ENCODE measurements at regions not wholly inside any gene's neighbourhood (a gene's known extent, or its start where the extent isn't known, plus 50 kb on each side); places are given as distances from the start of the nearest gene placed in this dataset.

DNA sequence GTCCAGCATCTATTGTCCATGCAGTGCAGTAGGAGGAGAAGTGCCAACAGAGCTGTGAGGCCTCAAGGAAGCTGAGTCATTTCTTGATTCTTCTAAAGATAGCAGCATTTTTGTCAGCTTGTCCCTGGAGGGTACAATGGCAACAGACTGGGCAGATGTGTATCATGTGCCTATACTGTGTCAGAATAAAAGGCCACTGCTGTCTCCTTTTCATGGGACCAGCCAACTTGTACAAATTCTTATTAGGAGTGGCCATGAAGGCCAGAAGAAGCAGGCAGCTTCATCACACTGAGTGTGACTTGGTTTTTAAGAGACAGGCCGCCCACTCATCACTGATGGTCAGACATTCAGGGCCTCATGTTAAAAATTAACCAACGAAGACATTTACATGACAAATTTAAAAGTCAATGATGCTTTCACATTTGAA is 185.0 kb upstream of the FAM241A start:
- TF ChIP-seq POLR2AphosphoS5 (IDR thresholded peaks at IDR 0.05; ENCODE audit: low read depth, low read length) (no peak), POLR2A (IDR thresholded peaks at IDR 0.05; ENCODE audit: low read depth, low read length) (no peak), SPI1 (IDR thresholded peaks at IDR 0.05; ENCODE audit: low read depth, low read length) (no peak), TAF1 (IDR thresholded peaks at IDR 0.05; ENCODE audit: low read depth, low read length) (no peak)
